ENCODE measurements at regions not wholly inside any gene's neighbourhood (a gene's known extent, or its start where the extent isn't known, plus 50 kb on each side); places are given as distances from the start of the nearest gene placed in this dataset.
A peak's percentile ranks its signal among the peaks of the same experiment; 100 is the strongest.

GRCh38 chr6:21332660-21333059 lies 260.9 kb upstream of the SOX4 start:
- Mint-ChIP-seq H3K27ac (no peak overlapping the region), H3K4me1 (ENCODE audit: low read depth) (peaks cover under 1% of the 10 kb centered on the region), H3K4me3 (ENCODE audit: low read depth) (no peak overlapping the region), H3K27me3 (no peaks in the 10 kb centered on the region), H3K9me3 (ENCODE audit: low read depth) (no peaks in the 10 kb centered on the region), H3K36me3 (ENCODE audit: insufficient read depth) (no peaks in the 10 kb centered on the region)
- no peak for DNase-seq (ENCODE audit: low spot score, unreplicated experiment)
- TF ChIP-seq CTCF (IDR thresholded peaks at IDR 0.05; ENCODE audit: unreplicated experiment), result no peak

DNA sequence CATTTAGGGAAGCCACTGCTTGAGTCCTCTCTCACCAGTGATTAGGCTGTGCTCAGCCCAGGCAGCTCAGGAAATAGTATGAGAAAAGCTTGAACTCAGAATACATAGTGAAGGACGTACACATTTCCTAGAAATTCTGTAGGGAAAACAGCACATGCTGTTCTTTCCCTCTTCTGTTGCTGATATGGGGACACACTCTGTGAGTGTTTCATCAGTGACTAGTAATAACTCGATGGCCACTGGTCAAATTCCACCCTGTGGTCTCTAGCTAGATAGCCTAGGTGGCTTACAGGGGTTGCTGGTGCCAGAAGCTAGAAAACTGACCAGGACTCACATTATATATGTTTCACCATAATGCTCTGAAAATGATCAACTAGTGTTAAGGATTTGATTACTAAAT lies 259.8 kb upstream of the SOX4 start:
- DNase-seq (ENCODE audit: low spot score, unreplicated experiment), result no peak
- no peaks in the 10 kb centered on the region for H3K27me3 Mint-ChIP-seq
- no peaks in the 10 kb centered on the region for H3K36me3 Mint-ChIP-seq (ENCODE audit: insufficient read depth)
- H3K4me1 Mint-ChIP-seq (ENCODE audit: low read depth), result peaks cover 7% of the 10 kb centered on the region
- H3K27ac Mint-ChIP-seq, result peak overlapping the region; percentile 45
- H3K9me3 Mint-ChIP-seq (ENCODE audit: low read depth), result no peaks in the 10 kb centered on the region
- H3K4me3 Mint-ChIP-seq (ENCODE audit: low read depth), result no peak overlapping the region
- no peak for TF ChIP-seq CTCF (IDR thresholded peaks at IDR 0.05; ENCODE audit: unreplicated experiment)

- no peak for TF ChIP-seq CTCF (IDR thresholded peaks at IDR 0.05; ENCODE audit: unreplicated experiment)
- Mint-ChIP-seq H3K4me3 (ENCODE audit: low read depth) (no peak overlapping the region), H3K9me3 (ENCODE audit: low read depth) (no peaks in the 10 kb centered on the region), H3K36me3 (ENCODE audit: insufficient read depth) (no peaks in the 10 kb centered on the region), H3K27ac (no peak overlapping the region), H3K27me3 (no peaks in the 10 kb centered on the region), H3K4me1 (ENCODE audit: low read depth) (peaks cover 7% of the 10 kb centered on the region)
- no peak for DNase-seq (ENCODE audit: low spot score, unreplicated experiment)
Measured at GRCh38 chr6:21334651-21335050, 258.9 kb upstream of the SOX4 start.

GRCh38 chr6:21335591-21335990 lies 258.0 kb upstream of the SOX4 start:
- no peaks in the 10 kb centered on the region for H3K9me3 Mint-ChIP-seq (ENCODE audit: low read depth)
- H3K27me3 Mint-ChIP-seq, result no peaks in the 10 kb centered on the region
- peaks cover 7% of the 10 kb centered on the region for H3K4me1 Mint-ChIP-seq (ENCODE audit: low read depth)
- no peak for DNase-seq (ENCODE audit: low spot score, unreplicated experiment)
- no peak overlapping the region for H3K4me3 Mint-ChIP-seq (ENCODE audit: low read depth)
- H3K27ac Mint-ChIP-seq, result no peak overlapping the region
- no peak for TF ChIP-seq CTCF (IDR thresholded peaks at IDR 0.05; ENCODE audit: unreplicated experiment)
- no peaks in the 10 kb centered on the region for H3K36me3 Mint-ChIP-seq (ENCODE audit: insufficient read depth)

DNA sequence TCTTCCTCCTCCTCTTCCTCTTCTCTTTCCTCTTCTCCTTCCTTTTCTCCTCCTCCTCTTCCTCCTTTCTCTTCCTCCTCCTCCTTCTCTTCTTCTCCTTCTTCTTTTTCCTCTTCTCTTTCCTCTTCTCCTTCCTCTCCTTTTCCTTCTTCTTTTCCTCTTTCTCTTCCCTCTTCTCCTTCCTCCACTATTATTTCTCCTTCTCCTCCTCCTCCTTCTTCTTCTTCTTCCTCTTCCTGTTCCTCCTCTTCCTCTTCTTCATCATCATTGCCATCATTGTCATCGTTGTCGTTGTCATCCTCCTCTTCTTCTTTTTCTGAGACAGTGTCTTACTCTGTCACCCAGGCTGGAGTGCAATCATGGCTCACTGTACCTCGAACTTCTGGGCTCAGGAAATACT lies 256.3 kb upstream of the SOX4 start:
- DNase-seq (ENCODE audit: low spot score, unreplicated experiment), result no peak
- Mint-ChIP-seq H3K27ac (peak overlapping the region; percentile 21), H3K36me3 (ENCODE audit: insufficient read depth) (no peaks in the 10 kb centered on the region), H3K27me3 (no peaks in the 10 kb centered on the region), H3K4me3 (ENCODE audit: low read depth) (no peak overlapping the region), H3K4me1 (ENCODE audit: low read depth) (peaks cover 7% of the 10 kb centered on the region), H3K9me3 (ENCODE audit: low read depth) (no peaks in the 10 kb centered on the region)
- no peak for TF ChIP-seq CTCF (IDR thresholded peaks at IDR 0.05; ENCODE audit: unreplicated experiment)
